NCI-H82 treated with DMSO at 0.1 percent for 48 hours (cell line): ENCODE measurements at regions not wholly inside any gene's neighbourhood (a gene's known extent, or its start where the extent isn't known, plus 50 kb on each side); places are given as distances from the start of the nearest gene placed in this dataset.
A peak's percentile ranks its signal among the peaks of the same experiment; 100 is the strongest.
"Not testable (repeated sequence)": the region's sequence is repeated elsewhere in the genome, so short reads cannot be mapped to it uniquely, and the experiment has no call there.

Source experiments
- DNase-seq: peaks from one replicate; lab custom pipeline; 2025; ENCODE audit not compliant: unreplicated experiment; lab: John Stamatoyannopoulos, UW

- DNase-seq: no peak
Observed at GRCh38 chr10:15430969-15431771, 60.1 kb upstream of the FAM171A1 start.

GRCh38 chr10:15428681-15429080 lies 57.6 kb upstream of the FAM171A1 start:
- DNase-seq: no peak

GRCh38 chr10:15427843-15428414 lies 56.8 kb upstream of the FAM171A1 start:
- DNase-seq: peak; percentile 49

- DNase-seq: no peak
Observed at GRCh38 chr10:15426558-15426957, 55.5 kb upstream of the FAM171A1 start.

- DNase-seq: no peak
Observed at GRCh38 chr10:15426115-15426514, 55.0 kb upstream of the FAM171A1 start.

GRCh38 chr10:15421875-15422274 lies 50.8 kb upstream of the FAM171A1 start:
- not testable (repeated sequence) for DNase-seq
